SU-DHL-6 (cell line): ENCODE measurements at regions not wholly inside any gene's neighbourhood (a gene's known extent, or its start where the extent isn't known, plus 50 kb on each side); places are given as distances from the start of the nearest gene placed in this dataset.

Experiments
- H2AFZ ChIP-seq: fragments of 200-600 bp; sonication (generic); 2 replicates; pipeline ENCODE4 v1.6.1; 2014; ENCODE audit warnings: low read depth, mild to moderate bottlenecking, moderate library complexity, mixed read lengths, antibody characterized with exemption, low read length; ENCODE audit not compliant: severe bottlenecking
- H3F3A ChIP-seq: fragments of 200-600 bp; shearing (Covaris generic); 2 replicates; pipeline ENCODE4 v1.6.0; 2016; ENCODE audit warnings: antibody characterized with exemption, mild to moderate bottlenecking; ENCODE audit not compliant: insufficient read depth
- H3K27ac ChIP-seq: fragments of 200-600 bp; sonication (generic); 2 replicates; pipeline ENCODE4 v1.5.1; 2016; ENCODE audit warnings: low read depth, mild to moderate bottlenecking, low read length, moderate library complexity, mixed read lengths
- H3K27me3 ChIP-seq: fragments of 200-600 bp; sonication (generic), shearing (Covaris generic); 2 replicates; pipeline ENCODE4 v1.6.0; 2014; ENCODE audit warnings: mild to moderate bottlenecking, low read length
- H3K36me3 ChIP-seq: fragments of 200-600 bp; sonication (generic); 2 replicates; pipeline ENCODE4 v1.6.1; 2014; ENCODE audit warnings: mild to moderate bottlenecking, low read length, mixed read lengths
- H3K4me2 ChIP-seq: fragments of 300-600, 200-600 bp; shearing (Covaris generic), sonication (generic); 2 replicates; pipeline ENCODE4 v1.6.0; 2014; ENCODE audit warnings: low read length, low read depth, mild to moderate bottlenecking; ENCODE audit not compliant: poor library complexity, severe bottlenecking
- H3K4me3 ChIP-seq: fragments of 200-600 bp; sonication (generic); 2 replicates; pipeline ENCODE4 v1.5.1; 2014; ENCODE audit warnings: antibody characterized with exemption, low read length, mild to moderate bottlenecking, mixed read lengths; ENCODE audit not compliant: insufficient read depth, poor library complexity, severe bottlenecking
- H3K79me2 ChIP-seq: fragments of 200-600 bp; sonication (generic); 2 replicates; pipeline ENCODE4 v1.6.1; 2014; ENCODE audit warnings: mild to moderate bottlenecking, low read length, moderate library complexity; ENCODE audit not compliant: insufficient read depth
- H3K9ac ChIP-seq: fragments of 200-600 bp; sonication (generic); 2 replicates; pipeline ENCODE4 v1.7.0; 2014; ENCODE audit warnings: mild to moderate bottlenecking, low read length
- H3K9me2 ChIP-seq: fragments of 200-600 bp; sonication (generic); replicated peaks from 2 replicates; pipeline ENCODE4 v1.6.1; 2014; ENCODE audit warnings: low read length; ENCODE audit not compliant: insufficient read depth
- H3K9me3 ChIP-seq: fragments of 200-600 bp; sonication (generic); 2 replicates; pipeline ENCODE4 v1.6.1; 2014; ENCODE audit warnings: low read length, mixed read lengths; ENCODE audit not compliant: insufficient read depth
- H4K20me1 ChIP-seq: fragments of 200-600 bp; sonication (generic); 2 replicates; pipeline ENCODE4 v1.6.1; 2014; ENCODE audit warnings: low read depth, mild to moderate bottlenecking, antibody characterized with exemption, low read length, moderate library complexity, mixed read lengths
- CTCF ChIP-seq: fragments of 200-600 bp; sonication (generic); IDR thresholded peaks from one replicate; pipeline ENCODE4 v1.5.1; 2017; ENCODE audit warnings: antibody characterized with exemption, mild to moderate bottlenecking, low read length, moderate library complexity; ENCODE audit not compliant: insufficient read depth, poor library complexity, severe bottlenecking
- EZH2phosphoT487 ChIP-seq: fragments of 200-600 bp; sonication (generic), shearing (Covaris generic); conservative IDR thresholded peaks from 2 replicates; pipeline ENCODE4 v1.6.1; 2018; ENCODE audit warnings: mild to moderate bottlenecking, antibody characterized with exemption, low read length, moderate library complexity, mixed read lengths

GRCh38 chr16:86452451-86452850 is 57.9 kb upstream of the FOXF1 start:
- no peak overlapping the region for H3K9ac ChIP-seq
- no peaks in the 10 kb centered on the region for H3K36me3 ChIP-seq
- TF ChIP-seq EZH2phosphoT487 (no peak), CTCF (no peak)
- no peaks in the 10 kb centered on the region for H3K9me3 ChIP-seq
- H3K9me2 ChIP-seq = no peaks in the 10 kb centered on the region
- no peaks in the 10 kb centered on the region for H4K20me1 ChIP-seq
- no peaks in the 10 kb centered on the region for H3F3A ChIP-seq
- H2AFZ ChIP-seq = no peak overlapping the region
- no peak overlapping the region for H3K4me3 ChIP-seq
- no peaks in the 10 kb centered on the region for H3K79me2 ChIP-seq
- no peak overlapping the region for H3K4me2 ChIP-seq
- no peak overlapping the region for H3K27ac ChIP-seq
- no peaks in the 10 kb centered on the region for H3K27me3 ChIP-seq

GRCh38 chr16:86455116-86455515 is 55.2 kb upstream of the FOXF1 start:
- Histone ChIP-seq H3K9me3 (no peaks in the 10 kb centered on the region), H3K4me3 (no peak overlapping the region), H3K79me2 (no peaks in the 10 kb centered on the region), H3K4me2 (no peak overlapping the region), H3K27ac (no peak overlapping the region), H3K36me3 (no peaks in the 10 kb centered on the region), H3K9me2 (no peaks in the 10 kb centered on the region), H2AFZ (no peak overlapping the region), H3K9ac (no peak overlapping the region), H4K20me1 (no peaks in the 10 kb centered on the region), H3F3A (no peaks in the 10 kb centered on the region), H3K27me3 (no peaks in the 10 kb centered on the region)
- TF ChIP-seq EZH2phosphoT487 = no peak
- no peak for TF ChIP-seq CTCF

GRCh38 chr16:86455640-86456039 is 54.7 kb upstream of the FOXF1 start:
- Histone ChIP-seq H3K4me2 (no peak overlapping the region), H3K79me2 (no peaks in the 10 kb centered on the region), H3K36me3 (no peaks in the 10 kb centered on the region), H3K9me2 (no peaks in the 10 kb centered on the region), H3K27me3 (no peaks in the 10 kb centered on the region), H3K27ac (no peak overlapping the region), H3K4me3 (no peak overlapping the region), H3K9ac (no peak overlapping the region), H3F3A (no peaks in the 10 kb centered on the region), H4K20me1 (no peaks in the 10 kb centered on the region), H2AFZ (no peak overlapping the region), H3K9me3 (no peaks in the 10 kb centered on the region)
- TF ChIP-seq CTCF (no peak), EZH2phosphoT487 (no peak)
